ENCODE measurements at regions not wholly inside any gene's neighbourhood (a gene's known extent, or its start where the extent isn't known, plus 50 kb on each side); places are given as distances from the start of the nearest gene placed in this dataset.

- Histone ChIP-seq H3K36me3 (ENCODE audit: control insufficient read depth in 2 of 2, insufficient read depth in 2 of 2, low read length in 2 of 2) (no peaks in the 10 kb centered on the region), H3K9me3 (ENCODE audit: control insufficient read depth in 2 of 2, low read length in 2 of 2) (no peaks in the 10 kb centered on the region), H3K4me1 (ENCODE audit: control insufficient read depth in 2 of 2, insufficient read depth in 2 of 2, low read length in 2 of 2) (peaks cover 7 to 8% of the 10 kb centered on the region in 2 donors), H3K9ac (ENCODE audit: low read depth in 1 of 2, low read length in 2 of 2) (no peak overlapping the region), H3K4me3 (ENCODE audit: low read length in 2 of 2) (no peak overlapping the region), H3K27ac (ENCODE audit: low read depth in 2 of 2, low read length in 2 of 2) (no peak overlapping the region), H3K27me3 (ENCODE audit: control insufficient read depth in 2 of 2, insufficient read depth in 2 of 2, low read length in 2 of 2) (no peaks in the 10 kb centered on the region)
Measured at GRCh38 chr3:159760046-159760445, 228.6 kb upstream of the IL12A start.

GRCh38 chr3:159761369-159761768, 227.3 kb upstream of the IL12A start:
- peaks cover 8 to 13% of the 10 kb centered on the region in 2 donors for H3K4me1 ChIP-seq (ENCODE audit: control insufficient read depth in 2 of 2, insufficient read depth in 2 of 2, low read length in 2 of 2)
- H3K9me3 ChIP-seq (ENCODE audit: control insufficient read depth in 2 of 2, low read length in 2 of 2): no peaks in the 10 kb centered on the region
- no peaks in the 10 kb centered on the region for H3K36me3 ChIP-seq (ENCODE audit: control insufficient read depth in 2 of 2, insufficient read depth in 2 of 2, low read length in 2 of 2)
- H3K27ac ChIP-seq (ENCODE audit: low read depth in 2 of 2, low read length in 2 of 2): no peak overlapping the region
- H3K27me3 ChIP-seq (ENCODE audit: control insufficient read depth in 2 of 2, insufficient read depth in 2 of 2, low read length in 2 of 2): peaks cover 0 to 1% of the 10 kb centered on the region in 2 donors
- peak overlapping the region in 1 of 2 donors; percentile 24 for H3K9ac ChIP-seq (ENCODE audit: low read depth in 1 of 2, low read length in 2 of 2)
- no peak overlapping the region for H3K4me3 ChIP-seq (ENCODE audit: low read length in 2 of 2)

DNA sequence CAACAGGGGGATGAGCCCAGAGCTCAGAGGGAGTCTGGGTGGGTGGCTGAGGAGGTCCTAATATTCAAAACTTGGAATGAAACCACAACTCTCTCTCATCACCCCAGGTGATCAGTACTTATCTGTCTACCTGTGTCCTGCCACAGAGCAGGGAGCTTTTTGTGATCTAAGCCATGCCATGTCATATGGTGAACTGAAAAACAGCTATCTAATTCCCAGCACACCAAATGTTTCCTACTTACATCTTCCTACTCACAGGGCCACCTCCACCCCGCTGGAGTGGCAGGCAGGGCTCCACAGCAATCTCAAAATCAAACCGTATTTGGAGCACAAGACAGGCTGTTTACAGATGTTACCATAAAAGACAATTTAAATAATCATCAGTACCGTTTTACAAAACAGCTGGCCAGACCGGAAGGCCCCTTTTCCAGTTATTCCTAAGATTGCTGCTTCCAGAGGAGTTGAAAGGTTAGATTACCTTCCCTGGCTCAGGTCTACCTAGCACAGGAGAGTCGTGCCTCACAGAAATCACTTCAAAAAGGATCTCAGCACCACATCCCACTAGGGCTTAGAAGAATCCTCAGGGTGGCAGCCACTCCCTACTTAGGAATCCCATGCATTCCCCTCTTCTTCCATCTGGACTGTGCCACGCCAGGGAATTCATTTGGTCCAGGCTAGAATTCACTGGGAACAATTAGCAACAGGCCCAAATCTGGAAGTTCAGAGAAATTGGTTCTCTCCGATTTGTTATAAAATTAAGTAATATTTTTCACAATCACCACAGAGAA, 226.6 kb upstream of the IL12A start:
- no peak overlapping the region for H3K27ac ChIP-seq (ENCODE audit: low read depth in 2 of 2, low read length in 2 of 2)
- H3K9me3 ChIP-seq (ENCODE audit: control insufficient read depth in 2 of 2, low read length in 2 of 2): no peaks in the 10 kb centered on the region
- no peak overlapping the region for H3K4me3 ChIP-seq (ENCODE audit: low read length in 2 of 2)
- H3K36me3 ChIP-seq (ENCODE audit: control insufficient read depth in 2 of 2, insufficient read depth in 2 of 2, low read length in 2 of 2): no peaks in the 10 kb centered on the region
- peaks cover 8 to 13% of the 10 kb centered on the region in 2 donors for H3K4me1 ChIP-seq (ENCODE audit: control insufficient read depth in 2 of 2, insufficient read depth in 2 of 2, low read length in 2 of 2)
- no peak overlapping the region for H3K9ac ChIP-seq (ENCODE audit: low read depth in 1 of 2, low read length in 2 of 2)
- peaks cover 0 to 1% of the 10 kb centered on the region in 2 donors for H3K27me3 ChIP-seq (ENCODE audit: control insufficient read depth in 2 of 2, insufficient read depth in 2 of 2, low read length in 2 of 2)

- Histone ChIP-seq H3K9ac (ENCODE audit: low read depth in 1 of 2, low read length in 2 of 2) (peak overlapping the region; percentile 68 to 78), H3K4me1 (ENCODE audit: control insufficient read depth in 2 of 2, insufficient read depth in 2 of 2, low read length in 2 of 2) (peaks cover 8 to 13% of the 10 kb centered on the region in 2 donors)
Measured at GRCh38 chr3:159763011-159763601, 225.5 kb upstream of the IL12A start.

DNA sequence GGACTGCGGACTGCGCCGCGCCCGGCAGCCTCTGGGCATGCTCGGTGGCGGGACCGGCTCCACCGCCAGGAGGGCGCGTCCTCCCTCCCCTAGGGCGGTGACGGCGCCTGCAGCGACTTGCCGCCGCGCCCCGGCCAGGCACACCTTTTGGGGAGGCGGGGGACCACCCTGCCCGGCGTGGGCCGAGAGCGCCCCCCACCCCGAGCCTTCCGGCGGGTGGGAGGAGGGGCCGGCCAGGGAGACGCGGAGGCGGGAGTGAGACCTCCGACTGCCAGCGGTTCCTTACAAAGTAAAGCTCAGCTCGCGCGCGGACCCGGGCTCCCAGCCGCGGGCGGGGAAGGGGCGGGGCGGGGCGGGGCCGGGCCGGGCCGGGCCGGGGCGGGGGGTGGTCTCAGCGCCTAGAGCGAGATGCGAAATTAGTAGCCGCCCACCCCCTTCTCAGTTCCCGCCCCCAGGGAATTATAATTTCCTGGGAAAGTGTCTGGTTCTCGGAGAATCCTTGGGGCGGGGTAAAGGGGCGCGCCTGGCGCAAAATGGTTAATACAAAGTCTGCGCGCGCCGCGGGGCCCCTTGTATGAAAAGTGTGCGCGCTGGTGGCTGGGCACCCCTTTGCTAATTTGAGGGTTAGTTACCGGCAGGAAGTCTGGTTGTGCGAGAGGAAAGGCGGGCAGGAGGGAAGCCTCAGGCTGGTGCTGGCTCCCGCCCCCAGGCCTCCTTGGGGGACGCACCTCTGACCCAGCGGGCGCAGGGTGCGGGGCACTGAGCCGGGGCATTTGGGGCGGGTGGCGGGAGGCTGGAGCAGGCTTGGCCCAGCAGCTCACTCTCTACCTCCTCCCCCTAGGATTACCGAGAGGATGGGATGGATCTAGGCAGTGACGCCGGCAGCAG, 224.8 kb upstream of the IL12A start:
- peaks cover 8 to 13% of the 10 kb centered on the region in 2 donors for H3K4me1 ChIP-seq (ENCODE audit: control insufficient read depth in 2 of 2, insufficient read depth in 2 of 2, low read length in 2 of 2)
- H3K9me3 ChIP-seq (ENCODE audit: control insufficient read depth in 2 of 2, low read length in 2 of 2): no peaks in the 10 kb centered on the region
- peak overlapping the region; percentile 82 to 85 for H3K4me3 ChIP-seq (ENCODE audit: low read length in 2 of 2)
- no peaks in the 10 kb centered on the region for H3K36me3 ChIP-seq (ENCODE audit: control insufficient read depth in 2 of 2, insufficient read depth in 2 of 2, low read length in 2 of 2)
- H3K27me3 ChIP-seq (ENCODE audit: control insufficient read depth in 2 of 2, insufficient read depth in 2 of 2, low read length in 2 of 2): peaks cover 0 to 1% of the 10 kb centered on the region in 2 donors
- peak overlapping the region; percentile 76 to 85 for H3K27ac ChIP-seq (ENCODE audit: low read depth in 2 of 2, low read length in 2 of 2)
- H3K9ac ChIP-seq (ENCODE audit: low read depth in 1 of 2, low read length in 2 of 2): peak overlapping the region; percentile 63 to 78

More at GRCh38 chr3:159763011-159763601, 225.5 kb upstream of the IL12A start:
- H3K27ac ChIP-seq (ENCODE audit: low read depth in 2 of 2, low read length in 2 of 2): peak overlapping the region; percentile 76 to 85
- no peaks in the 10 kb centered on the region for H3K9me3 ChIP-seq (ENCODE audit: control insufficient read depth in 2 of 2, low read length in 2 of 2)
- peak overlapping the region; percentile 82 to 85 for H3K4me3 ChIP-seq (ENCODE audit: low read length in 2 of 2)
- H3K36me3 ChIP-seq (ENCODE audit: control insufficient read depth in 2 of 2, insufficient read depth in 2 of 2, low read length in 2 of 2): no peaks in the 10 kb centered on the region
- H3K27me3 ChIP-seq (ENCODE audit: control insufficient read depth in 2 of 2, insufficient read depth in 2 of 2, low read length in 2 of 2): peaks cover 0 to 1% of the 10 kb centered on the region in 2 donors

DNA sequence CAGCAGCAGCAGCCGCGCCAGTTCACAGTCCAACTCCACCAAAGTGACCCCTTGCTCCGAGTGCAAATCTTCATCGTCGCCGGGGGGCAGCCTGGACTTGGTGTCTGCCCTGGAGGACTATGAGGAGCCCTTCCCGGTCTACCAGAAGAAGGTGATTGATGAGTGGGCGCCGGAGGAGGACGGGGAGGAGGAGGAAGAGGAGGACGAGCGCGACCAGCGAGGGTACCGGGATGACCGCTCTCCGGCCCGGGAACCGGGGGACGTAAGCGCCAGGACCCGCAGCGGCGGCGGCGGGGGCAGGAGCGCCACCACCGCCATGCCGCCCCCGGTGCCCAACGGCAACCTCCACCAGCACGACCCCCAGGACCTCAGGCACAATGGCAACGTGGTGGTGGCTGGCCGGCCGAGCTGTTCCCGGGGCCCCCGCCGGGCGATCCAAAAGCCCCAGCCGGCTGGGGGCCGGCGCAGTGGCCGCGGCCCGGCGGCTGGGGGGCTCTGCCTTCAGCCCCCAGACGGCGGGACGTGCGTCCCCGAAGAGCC, 224.1 kb upstream of the IL12A start:
- H3K27ac ChIP-seq (ENCODE audit: low read depth in 2 of 2, low read length in 2 of 2): peak overlapping the region; percentile 69 to 85
- H3K27me3 ChIP-seq (ENCODE audit: control insufficient read depth in 2 of 2, insufficient read depth in 2 of 2, low read length in 2 of 2): peaks cover 0 to 1% of the 10 kb centered on the region in 2 donors
- no peaks in the 10 kb centered on the region for H3K36me3 ChIP-seq (ENCODE audit: control insufficient read depth in 2 of 2, insufficient read depth in 2 of 2, low read length in 2 of 2)
- H3K9ac ChIP-seq (ENCODE audit: low read depth in 1 of 2, low read length in 2 of 2): peak overlapping the region; percentile 63 to 66
- peaks cover 8 to 13% of the 10 kb centered on the region in 2 donors for H3K4me1 ChIP-seq (ENCODE audit: control insufficient read depth in 2 of 2, insufficient read depth in 2 of 2, low read length in 2 of 2)
- H3K4me3 ChIP-seq (ENCODE audit: low read length in 2 of 2): peak overlapping the region; percentile 82 to 85
- no peaks in the 10 kb centered on the region for H3K9me3 ChIP-seq (ENCODE audit: control insufficient read depth in 2 of 2, low read length in 2 of 2)

- Histone ChIP-seq H3K4me1 (ENCODE audit: control insufficient read depth in 2 of 2, insufficient read depth in 2 of 2, low read length in 2 of 2) (peaks cover 8 to 13% of the 10 kb centered on the region in 2 donors), H3K36me3 (ENCODE audit: control insufficient read depth in 2 of 2, insufficient read depth in 2 of 2, low read length in 2 of 2) (no peaks in the 10 kb centered on the region), H3K9ac (ENCODE audit: low read depth in 1 of 2, low read length in 2 of 2) (peak overlapping the region; percentile 49 to 66)
Measured at GRCh38 chr3:159765030-159765859, 223.4 kb upstream of the IL12A start.

GRCh38 chr3:159765860-159766294, 222.8 kb upstream of the IL12A start:
- peaks cover 8 to 15% of the 10 kb centered on the region in 2 donors for H3K4me1 ChIP-seq (ENCODE audit: control insufficient read depth in 2 of 2, insufficient read depth in 2 of 2, low read length in 2 of 2)
- peak overlapping the region in 1 of 2 donors; percentile 49 for H3K9ac ChIP-seq (ENCODE audit: low read depth in 1 of 2, low read length in 2 of 2)
- peaks cover 0 to 1% of the 10 kb centered on the region in 2 donors for H3K27me3 ChIP-seq (ENCODE audit: control insufficient read depth in 2 of 2, insufficient read depth in 2 of 2, low read length in 2 of 2)
- H3K36me3 ChIP-seq (ENCODE audit: control insufficient read depth in 2 of 2, insufficient read depth in 2 of 2, low read length in 2 of 2): no peaks in the 10 kb centered on the region
- H3K4me3 ChIP-seq (ENCODE audit: low read length in 2 of 2): peak overlapping the region; percentile 82 to 85
- H3K27ac ChIP-seq (ENCODE audit: low read depth in 2 of 2, low read length in 2 of 2): peak overlapping the region; percentile 69 to 85
- no peaks in the 10 kb centered on the region for H3K9me3 ChIP-seq (ENCODE audit: control insufficient read depth in 2 of 2, low read length in 2 of 2)

More at GRCh38 chr3:159765030-159765859, 223.4 kb upstream of the IL12A start:
- Histone ChIP-seq H3K27ac (ENCODE audit: low read depth in 2 of 2, low read length in 2 of 2) (peak overlapping the region; percentile 69 to 85), H3K9me3 (ENCODE audit: control insufficient read depth in 2 of 2, low read length in 2 of 2) (no peaks in the 10 kb centered on the region), H3K4me3 (ENCODE audit: low read length in 2 of 2) (peak overlapping the region; percentile 82 to 85), H3K27me3 (ENCODE audit: control insufficient read depth in 2 of 2, insufficient read depth in 2 of 2, low read length in 2 of 2) (peaks cover 0 to 1% of the 10 kb centered on the region in 2 donors)

All from mucosa of rectum (tissue), 2 donors.